B cell (primary cell): ENCODE measurements at regions not wholly inside any gene's neighbourhood (a gene's known extent, or its start where the extent isn't known, plus 50 kb on each side); places are given as distances from the start of the nearest gene placed in this dataset.

ENCODE experiments used
- ATAC-seq: fragments of 200-7000 bp; cut with Tn5 transposase; one replicate; pipeline ENCODE4 v1.10.0; 2021; ENCODE audit warnings: low read depth, mild to moderate bottlenecking, moderate number of reproducible peaks, moderate library complexity
- CTCF ChIA-PET: fragments of 350-600 bp; sonication (Branson Sonifier 250); formaldehyde crosslinking; loops from one replicate; lab custom pipeline; 2021; ENCODE audit warnings: antibody characterized with exemption, inconsistent platforms; lab: Charles Lee
- POLR2A ChIA-PET: fragments of 350-600 bp; sonication (Branson Sonifier 250); formaldehyde crosslinking; loops from one replicate; lab custom pipeline; 2021; ENCODE audit warnings: antibody characterized with exemption; lab: Charles Lee
- DNase-seq: peaks from one replicate; pipeline ENCODE4 v3.0.0; 2013
- H2AFZ ChIP-seq: 2 replicates; pipeline ENCODE4 v1.6.1; 2012; ENCODE audit warnings: mild to moderate bottlenecking, low read depth, low read length; ENCODE audit not compliant: insufficient read depth, poor library complexity, severe bottlenecking
- H3K27ac ChIP-seq, 2 donors: 1 replicate in 1 of 2; 2 replicates in 1 of 2; pipeline ENCODE4 v1.5.1; 2012 to 2013; ENCODE audit warnings: low read length in 2 of 2, mild to moderate bottlenecking in 2 of 2, moderate library complexity in 1 of 2
- H3K27me3 ChIP-seq, 4 experiments: fragments of 200-600 bp in 1 of 4; sonication (generic) in 1 of 4; replicated peaks in 1 of 4; 1 replicate in 2 of 4; 2 replicates in 2 of 4; pipeline versions ENCODE4 v1.6.1 to v1.7.0; 2013 to 2016; ENCODE audit warnings: low read length in 3 of 4, mild to moderate bottlenecking in 2 of 4, mixed read lengths in 1 of 4, moderate library complexity in 1 of 4; ENCODE audit not compliant: insufficient read depth in 4 of 4, control insufficient read depth in 3 of 4; ENCODE audit errors: control extremely low read depth in 1 of 4
- H3K36me3 ChIP-seq, 2 experiments: replicated peaks in 1 of 2; 1 replicate in 1 of 2; 2 replicates in 1 of 2; pipeline versions ENCODE4 v1.6.1 to v1.7.1; 2013; ENCODE audit warnings: low read length in 1 of 2; ENCODE audit not compliant: insufficient read depth in 2 of 2, control insufficient read depth in 1 of 2; ENCODE audit errors: control extremely low read depth in 1 of 2, extremely low read depth in 1 of 2
- H3K4me1 ChIP-seq, 2 donors: fragments of 200-600 bp in 1 of 2; sonication (generic) in 1 of 2; 1 replicate in 1 of 2; 2 replicates in 1 of 2; pipeline versions ENCODE4 v1.5.1 to v1.6.1; 2013 to 2017; ENCODE audit warnings: low read length in 2 of 2; ENCODE audit not compliant: control insufficient read depth in 2 of 2, insufficient read depth in 2 of 2
- H3K4me2 ChIP-seq: replicated peaks from 2 replicates; pipeline ENCODE3; 2012; ENCODE audit warnings: mild to moderate bottlenecking, low read depth, low read length; ENCODE audit not compliant: poor library complexity, severe bottlenecking
- H3K4me3 ChIP-seq, 5 experiments: fragments of 200-600 bp in 1 of 5; sonication (generic) in 1 of 5; 1 replicate in 3 of 5; 2 replicates in 2 of 5; pipeline versions ENCODE4 v1.5.1 to v1.7.0; 2011 to 2016; ENCODE audit warnings: low read length in 4 of 5, mild to moderate bottlenecking in 4 of 5, low read depth in 2 of 5, control low read depth in 1 of 5, moderate library complexity in 1 of 5; ENCODE audit not compliant: insufficient read depth in 1 of 5; ENCODE audit errors: control extremely low read depth in 1 of 5, extremely low read depth in 1 of 5
- H3K79me2 ChIP-seq: fragments of 200-600 bp; sonication (generic); one replicate; pipeline ENCODE4 v1.6.0; 2016; ENCODE audit warnings: low read length; ENCODE audit not compliant: control insufficient read depth, insufficient read depth
- H3K9ac ChIP-seq: fragments of 200-600 bp; sonication (generic); 2 replicates; pipeline ENCODE4 v1.6.1; 2017; ENCODE audit warnings: mild to moderate bottlenecking, low read length, moderate library complexity
- H3K9me3 ChIP-seq, 3 donors: one replicate each; pipeline versions ENCODE4 v1.6.1 to v1.7.1; 2013; ENCODE audit warnings: low read length in 2 of 3; ENCODE audit not compliant: control insufficient read depth in 2 of 3, insufficient read depth in 1 of 3; ENCODE audit errors: control extremely low read depth in 1 of 3
- H4K20me1 ChIP-seq: 2 replicates; pipeline ENCODE4 v1.6.0; 2012; ENCODE audit warnings: mild to moderate bottlenecking, low read length; ENCODE audit not compliant: insufficient read depth, control insufficient read depth, poor library complexity, severe bottlenecking
- H3K27ac Mint-ChIP-seq: one replicate; pipeline ENCODE4 v1.8.0; 2021; ENCODE audit warnings: mixed read lengths
- H3K27me3 Mint-ChIP-seq: one replicate; pipeline ENCODE4 v1.8.0; 2021; ENCODE audit warnings: mixed read lengths
- H3K4me1 Mint-ChIP-seq: one replicate; pipeline ENCODE4 v1.8.0; 2021; ENCODE audit warnings: mixed read lengths
- H3K4me3 Mint-ChIP-seq: one replicate; pipeline ENCODE4 v1.8.0; 2021; ENCODE audit warnings: mixed read lengths
- H3K9me3 Mint-ChIP-seq: one replicate; pipeline ENCODE4 v1.8.0; 2022; ENCODE audit warnings: mixed read lengths; ENCODE audit not compliant: insufficient read depth
- CTCF ChIP-seq: fragments of 200-600 bp; IDR thresholded peaks from one replicate; pipeline ENCODE4 v1.8.0; 2022; ENCODE audit warnings: antibody characterized with exemption, mild to moderate bottlenecking
- EZH2 ChIP-seq: IDR thresholded peaks from 2 replicates; pipeline ENCODE4 v1.6.1; 2012; ENCODE audit warnings: borderline replicate concordance, low read depth, mild to moderate bottlenecking, moderate library complexity, low read length; ENCODE audit not compliant: insufficient read depth, poor library complexity, severe bottlenecking
- WGBS: methylation state at CpG from one replicate; pipeline ENCODE4 v1.1.5; 2013; ENCODE audit warnings: missing lambda C conversion rate; ENCODE audit not compliant: insufficient coverage; 5-methylcytosine and 5-hydroxymethylcytosine counted together
- intact Hi-C: fragments of 100-400 bp; cut with micrococcal nuclease; formaldehyde crosslinking; loops from one replicate; pipeline ENCODE4 v1.10.0; 2022

- POLR2A ChIA-PET, result no interaction called here
These were observed 104.3 kb upstream of the CAV2 start for GRCh38 chr7:116395141-116395791.

GRCh38 chr7:116398672-116399071, 100.9 kb upstream of the CAV2 start:
- CTCF ChIA-PET, result no interaction called here
- no peaks in the 10 kb centered on the region for H3K4me1 ChIP-seq
- no peak overlapping the region for H3K27ac ChIP-seq
- H3K27me3 ChIP-seq, result peaks cover 0 to 6% (median 0%) of the 10 kb centered on the region in 4 experiments
- H3K27ac Mint-ChIP-seq, result no peak overlapping the region
- no peaks in the 10 kb centered on the region for H3K9me3 Mint-ChIP-seq
- H4K20me1 ChIP-seq, result no peaks in the 10 kb centered on the region
- peaks cover 15% of the 10 kb centered on the region for H3K27me3 Mint-ChIP-seq
- 100% methylated on average over 1 of the region's 2 CpGs for WGBS
- no peak overlapping the region for H3K4me3 Mint-ChIP-seq
- TF ChIP-seq EZH2, result no peak
- TF ChIP-seq CTCF, result no peak
- POLR2A ChIA-PET, result no interaction called here
- H2AFZ ChIP-seq, result no peak overlapping the region
- H3K79me2 ChIP-seq, result no peaks in the 10 kb centered on the region
- no peaks in the 10 kb centered on the region for H3K36me3 ChIP-seq
- H3K4me2 ChIP-seq, result no peak overlapping the region
- no peak for DNase-seq
- no peak for ATAC-seq
- H3K4me3 ChIP-seq, result no peak overlapping the region
- no peak overlapping the region for H3K9ac ChIP-seq
- H3K9me3 ChIP-seq, result peaks cover 0 to 5% (median 0%) of the 10 kb centered on the region in 3 donors
- intact Hi-C loops, result no loop called here
- H3K4me1 Mint-ChIP-seq, result no peaks in the 10 kb centered on the region

More at GRCh38 chr7:116395141-116395791, 104.3 kb upstream of the CAV2 start:
- Histone ChIP-seq H3K4me1 (no peaks in the 10 kb centered on the region), H3K9me3 (peaks cover 0 to 5% (median 0%) of the 10 kb centered on the region in 3 donors), H3K4me2 (no peak overlapping the region), H3K79me2 (no peaks in the 10 kb centered on the region), H3K27ac (no peak overlapping the region), H4K20me1 (no peaks in the 10 kb centered on the region), H3K36me3 (no peaks in the 10 kb centered on the region), H3K4me3 (no peak overlapping the region), H3K27me3 (no peaks in the 10 kb centered on the region), H2AFZ (no peak overlapping the region), H3K9ac (no peak overlapping the region)
- WGBS, result 44% methylated on average over 1 of the region's 3 CpGs
- Mint-ChIP-seq H3K27ac (no peak overlapping the region), H3K27me3 (peaks cover 7% of the 10 kb centered on the region), H3K9me3 (no peaks in the 10 kb centered on the region), H3K4me3 (no peak overlapping the region), H3K4me1 (no peaks in the 10 kb centered on the region)
- intact Hi-C loops, result no loop called here
- CTCF ChIA-PET, result no interaction called here
- TF ChIP-seq CTCF (no peak), EZH2 (no peak)
- no peak for ATAC-seq
- no peak for DNase-seq
